Transverse colon (tissue), 4 donors: ENCODE measurements at regions not wholly inside any gene's neighbourhood (a gene's known extent, or its start where the extent isn't known, plus 50 kb on each side); places are given as distances from the start of the nearest gene placed in this dataset.

Experiments used
- DNase-seq: peaks from one replicate; pipeline ENCODE4 v3.0.0-alpha.2; 2019
- H3K27ac ChIP-seq, 4 donors: fragments of 200-600 bp; sonication (generic); 2 replicates each; pipeline ENCODE4 v1.5.1; 2016 to 2018; ENCODE audit warnings: inconsistent platforms in 4 of 4
- H3K27me3 ChIP-seq: fragments of 200-600 bp; sonication (generic); 2 replicates; pipeline ENCODE4 v1.5.1; 2017; ENCODE audit warnings: inconsistent platforms
- H3K36me3 ChIP-seq, 4 donors: fragments of 200-600 bp; sonication (generic); 2 replicates each; pipeline ENCODE4 v1.5.1; 2017 to 2019; ENCODE audit warnings: inconsistent platforms in 4 of 4
- H3K4me1 ChIP-seq, 4 donors: fragments of 200-600 bp; sonication (generic); 2 replicates each; pipeline ENCODE4 v1.5.1; 2017 to 2020; ENCODE audit warnings: inconsistent platforms in 4 of 4
- H3K4me3 ChIP-seq, 4 donors: fragments of 200-600 bp; sonication (generic); 1 replicate in 1 of 4; 2 replicates in 3 of 4; pipeline versions ENCODE4 v1.5.1 to v1.6.1; 2017 to 2019; ENCODE audit warnings: inconsistent platforms in 4 of 4
- H3K9me3 ChIP-seq, 2 donors: fragments of 200-600 bp; sonication (generic); 2 replicates each; pipeline ENCODE4 v1.5.1; 2017 to 2019; ENCODE audit warnings: inconsistent platforms in 2 of 2
- EP300 ChIP-seq: sonication (generic); formaldehyde crosslinking; IDR thresholded peaks from one replicate; pipeline ENCODE4 v1.6.1; 2017; ENCODE audit warnings: antibody characterized with exemption, low read depth
- POLR2A ChIP-seq: fragments of 450-650 bp; IDR thresholded peaks from one replicate; pipeline ENCODE4 v1.6.1; 2016; ENCODE audit warnings: antibody characterized with exemption, mild to moderate bottlenecking, moderate library complexity
- POLR2AphosphoS5 ChIP-seq, 3 donors: sonication (generic); formaldehyde crosslinking; IDR thresholded peaks; one replicate each; pipeline ENCODE4 v1.6.1; 2016; ENCODE audit warnings: antibody characterized with exemption in 3 of 3
- WGBS, 2 donors: methylation state at CpG; one replicate each; pipeline ENCODE4 v1.1.5; 2018; ENCODE audit warnings: low coverage in 1 of 2; 5-methylcytosine and 5-hydroxymethylcytosine counted together
- in situ Hi-C, 4 donors: fragments of 200-750 bp; cut with MboI; loops; one replicate each; pipeline versions ENCODE4 v1.15.0 to v1.15.1; 2017; ENCODE audit warnings: low sequenced_read_pairs in 3 of 4, low pct_ligation_motif_present in 1 of 4, low pct_unique_long_range_greater_than_20kb in 1 of 4
- intact Hi-C: fragments of 100-400 bp; cut with DNase I; formaldehyde crosslinking; loops from one replicate; pipeline ENCODE4 v1.15.1; 2023; ENCODE audit warnings: low total_unique reads
- TF ChIP-seq, protein P1 (sequence below), 5 experiments: fragments of 200-600 bp in 3 of 5; fragments of 450-650 bp in 2 of 5; sonication (generic) in 3 of 5; IDR thresholded peaks; 1 replicate in 2 of 5; 2 replicates in 3 of 5; pipeline ENCODE4 v1.5.1; 2016 to 2017; ENCODE audit warnings: antibody characterized with exemption in 5 of 5, inconsistent platforms in 3 of 5, mild to moderate bottlenecking in 2 of 5, moderate library complexity in 1 of 5

DNA sequence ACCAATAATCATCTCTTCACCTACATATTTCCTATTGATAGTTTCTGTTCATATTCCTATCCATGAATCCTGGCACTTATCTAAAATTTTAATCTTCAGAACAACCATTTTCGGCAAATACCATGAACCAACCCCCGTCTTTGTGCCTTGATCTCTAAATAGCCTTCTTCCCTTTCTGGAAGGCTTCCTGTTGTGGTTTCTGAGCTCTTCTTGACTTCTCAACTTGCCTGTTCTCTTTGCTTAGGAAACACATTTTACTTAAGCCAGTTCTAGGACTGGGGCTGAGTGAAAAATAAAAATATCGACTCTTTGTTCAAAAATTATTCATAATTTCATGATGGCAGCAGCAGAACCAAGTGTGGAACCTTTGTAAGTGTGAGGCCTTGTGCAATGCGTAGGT, 882.4 kb downstream of the C4orf33 start:
- WGBS, 2 donors: 65 to 100% methylated on average over 2 to 4 of the region's 4 CpGs
- TF ChIP-seq EP300 (no peak), POLR2AphosphoS5 (IDR thresholded peaks at IDR 0.05) (no peak), POLR2A (no peak)
- TF ChIP-seq, protein P1, sequence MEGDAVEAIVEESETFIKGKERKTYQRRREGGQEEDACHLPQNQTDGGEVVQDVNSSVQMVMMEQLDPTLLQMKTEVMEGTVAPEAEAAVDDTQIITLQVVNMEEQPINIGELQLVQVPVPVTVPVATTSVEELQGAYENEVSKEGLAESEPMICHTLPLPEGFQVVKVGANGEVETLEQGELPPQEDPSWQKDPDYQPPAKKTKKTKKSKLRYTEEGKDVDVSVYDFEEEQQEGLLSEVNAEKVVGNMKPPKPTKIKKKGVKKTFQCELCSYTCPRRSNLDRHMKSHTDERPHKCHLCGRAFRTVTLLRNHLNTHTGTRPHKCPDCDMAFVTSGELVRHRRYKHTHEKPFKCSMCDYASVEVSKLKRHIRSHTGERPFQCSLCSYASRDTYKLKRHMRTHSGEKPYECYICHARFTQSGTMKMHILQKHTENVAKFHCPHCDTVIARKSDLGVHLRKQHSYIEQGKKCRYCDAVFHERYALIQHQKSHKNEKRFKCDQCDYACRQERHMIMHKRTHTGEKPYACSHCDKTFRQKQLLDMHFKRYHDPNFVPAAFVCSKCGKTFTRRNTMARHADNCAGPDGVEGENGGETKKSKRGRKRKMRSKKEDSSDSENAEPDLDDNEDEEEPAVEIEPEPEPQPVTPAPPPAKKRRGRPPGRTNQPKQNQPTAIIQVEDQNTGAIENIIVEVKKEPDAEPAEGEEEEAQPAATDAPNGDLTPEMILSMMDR (IDR thresholded peaks at IDR 0.05): no peak
- intact Hi-C loops: no loop called here
- H3K4me1 ChIP-seq: no peaks in the 10 kb centered on the region
- no peak overlapping the region for H3K4me3 ChIP-seq
- no peaks in the 10 kb centered on the region for H3K27me3 ChIP-seq
- no peak for DNase-seq
- no peaks in the 10 kb centered on the region for H3K36me3 ChIP-seq
- H3K27ac ChIP-seq: no peak overlapping the region
- no peaks in the 10 kb centered on the region for H3K9me3 ChIP-seq
- in situ Hi-C loops: no loop called here

DNA sequence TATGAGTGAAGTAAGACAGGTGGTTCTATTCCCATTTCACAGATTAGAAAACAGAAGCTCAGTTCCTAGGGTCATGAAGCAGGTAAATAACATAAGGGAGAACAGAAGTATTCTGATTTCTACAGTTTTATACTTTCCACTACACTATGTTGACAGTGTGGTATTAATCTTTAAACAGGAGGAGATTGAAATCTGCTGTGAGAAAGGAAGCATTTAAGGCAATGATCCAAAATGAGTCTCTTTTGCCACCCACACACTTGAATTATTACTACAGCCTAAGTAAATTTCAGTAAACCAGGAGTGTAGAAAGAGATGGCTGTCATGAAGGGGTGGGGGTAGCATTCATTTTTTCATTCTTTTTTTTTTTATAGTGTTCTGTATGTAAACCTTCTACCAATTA, 893.0 kb downstream of the C4orf33 start:
- H3K9me3 ChIP-seq: no peaks in the 10 kb centered on the region
- in situ Hi-C loops: no loop called here
- H3K4me1 ChIP-seq: no peaks in the 10 kb centered on the region
- no peaks in the 10 kb centered on the region for H3K27me3 ChIP-seq
- no peak overlapping the region for H3K4me3 ChIP-seq
- DNase-seq: no peak
- H3K36me3 ChIP-seq: no peaks in the 10 kb centered on the region
- no peak for TF ChIP-seq POLR2AphosphoS5 (IDR thresholded peaks at IDR 0.05)
- TF ChIP-seq, protein P1 (IDR thresholded peaks at IDR 0.05): no peak
- no peak for TF ChIP-seq EP300
- TF ChIP-seq POLR2A: no peak
- intact Hi-C loops: no loop called here
- H3K27ac ChIP-seq: no peak overlapping the region

- no peaks in the 10 kb centered on the region for H3K27me3 ChIP-seq
- H3K9me3 ChIP-seq: no peaks in the 10 kb centered on the region
- intact Hi-C loops (no loop called here), in situ Hi-C loops (no loop called here)
- DNase-seq: no peak
- no peaks in the 10 kb centered on the region for H3K36me3 ChIP-seq
- 67 to 73% methylated on average over 4 of the region's 4 CpGs for WGBS, 2 donors
- no peaks in the 10 kb centered on the region for H3K4me1 ChIP-seq
- no peak overlapping the region for H3K27ac ChIP-seq
- TF ChIP-seq POLR2AphosphoS5 (IDR thresholded peaks at IDR 0.05) (no peak), EP300 (no peak), POLR2A (no peak)
- TF ChIP-seq, protein P1 (IDR thresholded peaks at IDR 0.05): no peak
- H3K4me3 ChIP-seq: no peak overlapping the region
These were observed 898.8 kb downstream of the C4orf33 start for GRCh38 chr4:129994715-129995114.

- in situ Hi-C loops (no loop called here), intact Hi-C loops (no loop called here)
- H3K9me3 ChIP-seq: no peaks in the 10 kb centered on the region
- no peak for DNase-seq
- TF ChIP-seq EP300: no peak
- TF ChIP-seq, protein P1 (IDR thresholded peaks at IDR 0.05): no peak
- TF ChIP-seq POLR2A: no peak
- TF ChIP-seq POLR2AphosphoS5 (IDR thresholded peaks at IDR 0.05): no peak
- H3K36me3 ChIP-seq: no peaks in the 10 kb centered on the region
- no peaks in the 10 kb centered on the region for H3K4me1 ChIP-seq
- 76% methylated on average over 7 of the region's 7 CpGs; no CpG with 5 or more reads in 1 of the 2 donors for WGBS, 2 donors
- H3K27me3 ChIP-seq: no peaks in the 10 kb centered on the region
- H3K4me3 ChIP-seq: no peak overlapping the region
- H3K27ac ChIP-seq: no peak overlapping the region
These were observed 902.6 kb downstream of the C4orf33 start for GRCh38 chr4:129998436-129999150.
